ENCODE measurements at regions not wholly inside any gene's neighbourhood (a gene's known extent, or its start where the extent isn't known, plus 50 kb on each side); places are given as distances from the start of the nearest gene placed in this dataset.

DNA sequence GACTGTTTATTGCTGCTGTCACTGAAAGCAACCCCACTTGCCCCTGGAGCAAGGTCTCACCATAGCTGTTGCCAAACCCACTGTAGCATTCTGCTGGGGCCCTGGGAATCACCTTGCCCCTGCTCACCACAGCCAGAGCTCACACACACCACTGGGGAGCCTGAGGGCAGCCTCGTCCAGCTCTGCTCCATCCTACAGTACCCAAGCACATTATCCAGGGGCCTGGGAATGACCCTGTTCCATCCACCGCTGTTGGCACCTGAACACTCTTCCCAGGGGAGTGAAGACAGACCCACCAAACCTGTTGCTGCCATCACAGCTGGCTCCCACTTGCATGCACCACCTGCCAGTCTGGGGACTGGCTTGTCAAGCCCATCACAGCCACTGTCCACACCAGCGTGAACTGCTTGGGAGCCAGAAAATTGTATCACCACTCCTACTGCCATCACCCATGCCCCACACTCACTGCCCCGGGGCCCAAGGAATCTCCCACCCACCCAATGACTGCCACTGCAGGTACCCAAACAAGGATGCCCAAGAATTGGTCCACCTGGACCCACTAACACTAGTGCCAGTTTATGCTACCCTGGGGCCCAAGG, 811.3 kb downstream of the KLHL13 start:
- ATAC-seq: no peak
- intact Hi-C loops (cut with DNase I): no loop called here
- no peak for DNase-seq

DNA sequence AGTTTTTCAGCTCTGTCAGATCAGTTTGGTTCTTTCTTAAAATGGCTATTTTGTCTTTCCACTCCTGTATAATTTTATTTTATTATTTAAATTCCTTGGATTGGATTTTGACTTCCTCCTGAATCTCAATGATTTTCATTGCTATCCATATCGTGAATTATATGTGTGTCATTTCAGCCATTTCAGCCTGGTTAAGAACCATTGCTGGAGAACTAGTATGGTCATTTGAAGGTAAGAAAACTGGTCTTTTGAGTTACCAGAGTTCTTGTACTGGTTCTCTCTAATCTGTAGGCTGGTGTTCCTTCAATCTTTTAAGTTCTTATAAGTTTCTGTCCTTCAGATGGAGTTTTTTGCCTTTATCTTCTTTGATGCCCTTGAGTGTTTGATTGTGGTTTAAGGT, 815.5 kb downstream of the KLHL13 start:
- DNase-seq (no peak), ATAC-seq (no peak)
- intact Hi-C loops (cut with DNase I): no loop called here

DNA sequence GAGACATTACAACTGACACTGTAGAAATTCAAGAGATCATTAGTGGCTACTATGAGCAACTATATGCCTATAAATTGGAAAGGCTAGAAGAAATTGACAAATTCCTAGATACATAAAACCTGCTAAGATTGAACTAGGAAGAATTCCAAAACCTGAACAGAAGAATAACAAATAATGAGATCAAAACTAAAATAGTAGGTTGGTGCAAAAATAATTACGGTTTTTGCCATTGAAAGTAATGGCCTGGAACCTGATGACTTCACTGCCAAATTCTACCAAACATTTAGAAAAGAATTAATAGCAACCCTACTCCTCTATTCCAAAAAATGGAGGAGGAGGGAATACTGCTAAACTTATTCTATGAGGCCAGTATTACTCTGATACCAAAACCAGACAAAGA, 824.9 kb downstream of the KLHL13 start:
- intact Hi-C loops (cut with DNase I): no loop called here
- DNase-seq (no peak), ATAC-seq (no peak)

DNA sequence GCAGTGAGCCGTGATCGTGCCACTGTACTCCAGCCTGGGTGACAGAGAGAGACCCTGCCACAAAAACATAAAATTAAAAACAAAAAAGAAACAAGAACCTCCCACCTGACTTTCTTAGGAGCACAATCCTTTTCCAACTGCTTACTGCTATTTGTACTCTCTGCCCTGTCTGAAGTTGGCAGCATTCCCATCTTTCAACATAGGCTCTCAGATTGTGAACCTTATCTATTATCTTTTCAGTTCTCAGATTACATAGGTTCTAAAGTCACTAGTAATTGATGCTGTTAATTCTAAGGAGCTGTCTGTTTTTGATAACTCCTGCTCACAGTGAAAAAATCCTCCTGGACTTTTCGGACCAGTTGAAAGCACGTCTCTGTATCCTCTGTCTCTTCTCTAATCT, 812.2 kb upstream of the CT83 start:
- ATAC-seq (no peak), DNase-seq (no peak)
- intact Hi-C loops (cut with DNase I): no loop called here

Measured in left cardiac atrium (tissue), 4 donors.